Gastrocnemius medialis (tissue), 4 donors: ENCODE measurements at regions not wholly inside any gene's neighbourhood (a gene's known extent, or its start where the extent isn't known, plus 50 kb on each side); places are given as distances from the start of the nearest gene placed in this dataset.

Experiments
- ATAC-seq, 2 donors: fragments of 150-250 bp; one replicate each; pipeline ENCODE4 v1.9.1; 2016
- DNase-seq, 2 donors: peaks; one replicate each; pipeline ENCODE4 v3.0.0-alpha.2; 2019
- H3K27ac ChIP-seq, 4 donors: fragments of 200-600 bp; sonication (generic); 1 replicate in 1 of 4; 2 replicates in 3 of 4; pipeline ENCODE4 v1.5.1; 2016 to 2018; ENCODE audit warnings: mild to moderate bottlenecking in 2 of 4, moderate library complexity in 1 of 4
- H3K27me3 ChIP-seq, 3 donors: fragments of 200-600 bp; sonication (generic) in 2 of 3; 1 replicate in 1 of 3; 2 replicates in 2 of 3; pipeline versions ENCODE4 v1.5.1 to v1.6.0; 2016 to 2019; ENCODE audit warnings: mild to moderate bottlenecking in 1 of 3, moderate library complexity in 1 of 3
- H3K36me3 ChIP-seq, 2 donors: fragments of 200-600 bp; sonication (generic) in 1 of 2; one replicate each; pipeline ENCODE4 v1.5.1; 2017 to 2018
- H3K4me1 ChIP-seq, 2 donors: fragments of 200-600 bp; sonication (generic) in 1 of 2; one replicate each; pipeline ENCODE4 v1.5.1; 2016 to 2017; ENCODE audit warnings: mild to moderate bottlenecking in 2 of 2
- H3K4me3 ChIP-seq, 4 donors: fragments of 200-600 bp; sonication (generic) in 3 of 4; 1 replicate in 1 of 4; 2 replicates in 3 of 4; pipeline ENCODE4 v1.5.1; 2016 to 2019; ENCODE audit warnings: mild to moderate bottlenecking in 2 of 4
- H3K9me3 ChIP-seq, 3 donors: fragments of 200-600 bp; sonication (generic) in 2 of 3; 1 replicate in 1 of 3; 2 replicates in 2 of 3; pipeline ENCODE4 v1.5.1; 2016 to 2019
- CTCF ChIP-seq, 5 experiments: fragments of 450-650 bp in 3 of 5; fragments of 200-600 bp in 2 of 5; sonication (generic) in 2 of 5; IDR thresholded peaks in 4 of 5; conservative IDR thresholded peaks in 1 of 5; 1 replicate in 4 of 5; 2 replicates in 1 of 5; pipeline ENCODE4 v1.5.1; 2016 to 2019; ENCODE audit warnings: antibody characterized with exemption in 5 of 5, mild to moderate bottlenecking in 3 of 5, moderate library complexity in 3 of 5
- POLR2A ChIP-seq, 2 donors: fragments of 450-650 bp; IDR thresholded peaks; one replicate each; pipeline ENCODE4 v1.6.1; 2017; ENCODE audit warnings: antibody characterized with exemption in 2 of 2, mild to moderate bottlenecking in 2 of 2, moderate library complexity in 2 of 2
- in situ Hi-C, 4 donors: fragments of 200-750 bp; cut with MboI; loops; one replicate each; pipeline versions ENCODE4 v1.15.0 to v1.8.0; 2017; ENCODE audit warnings: low sequenced_read_pairs in 4 of 4
- intact Hi-C: fragments of 100-400 bp; cut with DNase I; formaldehyde crosslinking; loops from one replicate; pipeline ENCODE4 v1.15.1; 2023; ENCODE audit warnings: low total_unique reads

- H3K27ac ChIP-seq: no peak overlapping the region
- in situ Hi-C loops (no loop called here), intact Hi-C loops (no loop called here)
- DNase-seq (no peak), ATAC-seq (no peak)
- no peaks in the 10 kb centered on the region for H3K4me1 ChIP-seq
- H3K27me3 ChIP-seq: peaks cover 0 to 4% (median 0%) of the 10 kb centered on the region in 3 donors
- H3K9me3 ChIP-seq: no peaks in the 10 kb centered on the region
- no peaks in the 10 kb centered on the region for H3K36me3 ChIP-seq
- no peak overlapping the region for H3K4me3 ChIP-seq
- TF ChIP-seq POLR2A (IDR thresholded peaks at IDR 0.05) (no peak), CTCF (IDR thresholded peaks at IDR 0.05 in 4 of 5, conservative IDR thresholded peaks at IDR 0.05 in 1 of 5) (no peak)
These were observed 85.9 kb upstream of the SIMC1 start for GRCh38 chr5:176152191-176152929.

DNA sequence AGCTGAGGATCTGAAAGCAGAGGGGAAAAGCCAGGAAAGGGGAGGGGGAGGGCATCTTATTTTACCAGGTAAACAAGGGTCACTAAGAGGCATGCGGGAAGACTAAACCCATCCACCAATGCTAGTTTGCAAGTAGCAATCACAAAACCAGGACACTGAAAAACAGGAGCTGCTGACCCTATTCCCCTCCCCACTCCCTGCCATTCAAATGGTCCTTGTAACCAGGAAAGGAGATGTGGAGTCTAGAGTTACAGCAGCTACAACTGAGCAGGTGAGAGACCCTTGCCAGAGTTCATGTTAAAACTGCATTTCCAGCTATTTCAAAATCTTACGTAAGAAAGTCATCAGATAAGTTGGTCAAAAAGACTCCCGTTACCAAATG lies 85.3 kb upstream of the SIMC1 start:
- peaks cover 0 to 4% (median 0%) of the 10 kb centered on the region in 3 donors for H3K27me3 ChIP-seq
- no peak for ATAC-seq

GRCh38 chr5:176153741-176154140 lies 84.5 kb upstream of the SIMC1 start:
- in situ Hi-C loops (no loop called here), intact Hi-C loops (no loop called here)
- Histone ChIP-seq H3K27me3 (peaks cover 0 to 4% (median 0%) of the 10 kb centered on the region in 3 donors), H3K36me3 (no peaks in the 10 kb centered on the region), H3K9me3 (no peaks in the 10 kb centered on the region), H3K27ac (no peak overlapping the region), H3K4me3 (no peak overlapping the region), H3K4me1 (no peaks in the 10 kb centered on the region)
- DNase-seq (no peak), ATAC-seq (no peak)
- no peak for TF ChIP-seq CTCF (IDR thresholded peaks at IDR 0.05 in 4 of 5, conservative IDR thresholded peaks at IDR 0.05 in 1 of 5)
- TF ChIP-seq POLR2A (IDR thresholded peaks at IDR 0.05): no peak

More for the DNA sequence above, 85.3 kb upstream of the SIMC1 start:
- intact Hi-C loops (no loop called here), in situ Hi-C loops (no loop called here)
- H3K9me3 ChIP-seq: no peaks in the 10 kb centered on the region
- H3K36me3 ChIP-seq: no peaks in the 10 kb centered on the region
- no peak overlapping the region for H3K4me3 ChIP-seq
- H3K27ac ChIP-seq: no peak overlapping the region
- no peak for DNase-seq
- no peak for TF ChIP-seq POLR2A (IDR thresholded peaks at IDR 0.05)
- TF ChIP-seq CTCF (IDR thresholded peaks at IDR 0.05 in 4 of 5, conservative IDR thresholded peaks at IDR 0.05 in 1 of 5): no peak
- H3K4me1 ChIP-seq: no peaks in the 10 kb centered on the region

DNA sequence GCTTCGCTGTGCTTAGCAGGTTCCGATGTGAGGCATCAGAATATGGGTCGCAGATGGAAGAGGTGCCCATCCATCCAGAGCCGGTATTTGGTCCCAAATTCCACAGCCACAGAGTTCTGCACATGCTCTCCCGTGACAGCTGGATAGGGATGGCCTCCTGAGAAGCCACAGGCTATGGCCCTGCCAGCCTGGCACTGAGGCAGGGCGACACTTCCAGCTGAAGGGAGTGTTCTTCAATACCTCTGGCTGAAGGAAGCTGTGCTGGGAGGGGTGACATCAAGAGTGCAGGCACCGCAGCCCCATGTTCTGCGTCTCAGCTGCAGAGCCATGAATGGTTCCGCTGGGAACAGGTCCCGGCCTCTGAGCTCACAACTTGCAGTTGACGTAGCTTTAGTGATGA lies 83.4 kb upstream of the SIMC1 start:
- no peak for TF ChIP-seq CTCF (IDR thresholded peaks at IDR 0.05 in 4 of 5, conservative IDR thresholded peaks at IDR 0.05 in 1 of 5)
- no peak for TF ChIP-seq POLR2A (IDR thresholded peaks at IDR 0.05)
- Histone ChIP-seq H3K9me3 (no peaks in the 10 kb centered on the region), H3K27ac (no peak overlapping the region), H3K4me3 (no peak overlapping the region), H3K4me1 (no peaks in the 10 kb centered on the region), H3K36me3 (no peaks in the 10 kb centered on the region), H3K27me3 (peaks cover 0 to 4% (median 3%) of the 10 kb centered on the region in 3 donors)
- DNase-seq: no peak
- intact Hi-C loops: no loop called here
- ATAC-seq: no peak
- in situ Hi-C loops: no loop called here
